Suprapubic skin (tissue), 4 donors: ENCODE measurements at regions not wholly inside any gene's neighbourhood (a gene's known extent, or its start where the extent isn't known, plus 50 kb on each side); places are given as distances from the start of the nearest gene placed in this dataset.

Source experiments
- EP300 ChIP-seq: sonication (generic); formaldehyde crosslinking; IDR thresholded peaks from one replicate; pipeline ENCODE4 v1.6.1; 2017; ENCODE audit warnings: antibody characterized with exemption
- POLR2A ChIP-seq, 2 donors: fragments of 450-650 bp; IDR thresholded peaks; one replicate each; pipeline ENCODE4 v1.6.1; 2017; ENCODE audit warnings: antibody characterized with exemption in 2 of 2, mild to moderate bottlenecking in 2 of 2, moderate library complexity in 2 of 2
- POLR2AphosphoS5 ChIP-seq, 3 donors: sonication (generic); formaldehyde crosslinking; IDR thresholded peaks; one replicate each; pipeline ENCODE4 v1.6.1; 2017; ENCODE audit warnings: antibody characterized with exemption in 3 of 3
- TF ChIP-seq, protein P1 (sequence below), 2 donors: fragments of 200-600 bp in 1 of 2; fragments of 450-650 bp in 1 of 2; sonication (generic) in 1 of 2; IDR thresholded peaks; one replicate each; pipeline ENCODE4 v1.5.1; 2016 to 2019; ENCODE audit warnings: antibody characterized with exemption in 2 of 2, mild to moderate bottlenecking in 1 of 2, moderate library complexity in 1 of 2

DNA sequence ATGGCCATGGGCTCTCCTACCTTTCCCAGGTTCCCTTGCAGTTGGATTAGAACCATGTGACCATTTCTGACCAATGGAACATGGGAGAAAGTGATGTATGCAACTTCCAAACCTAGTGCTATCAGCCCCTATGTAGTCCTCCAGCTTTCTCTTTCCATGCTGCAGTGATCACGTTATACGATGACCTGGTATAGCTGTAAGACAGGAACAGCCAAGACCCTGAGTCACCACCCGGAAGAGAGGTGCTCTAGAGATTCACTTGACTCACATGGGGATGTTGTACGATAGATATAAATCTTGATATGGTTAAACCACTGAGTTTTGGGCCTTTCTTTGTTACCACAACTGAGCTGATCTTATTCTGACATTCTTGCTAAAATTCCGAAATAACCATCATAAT lies 65.1 kb downstream of the NOG start:
- TF ChIP-seq, protein P1, sequence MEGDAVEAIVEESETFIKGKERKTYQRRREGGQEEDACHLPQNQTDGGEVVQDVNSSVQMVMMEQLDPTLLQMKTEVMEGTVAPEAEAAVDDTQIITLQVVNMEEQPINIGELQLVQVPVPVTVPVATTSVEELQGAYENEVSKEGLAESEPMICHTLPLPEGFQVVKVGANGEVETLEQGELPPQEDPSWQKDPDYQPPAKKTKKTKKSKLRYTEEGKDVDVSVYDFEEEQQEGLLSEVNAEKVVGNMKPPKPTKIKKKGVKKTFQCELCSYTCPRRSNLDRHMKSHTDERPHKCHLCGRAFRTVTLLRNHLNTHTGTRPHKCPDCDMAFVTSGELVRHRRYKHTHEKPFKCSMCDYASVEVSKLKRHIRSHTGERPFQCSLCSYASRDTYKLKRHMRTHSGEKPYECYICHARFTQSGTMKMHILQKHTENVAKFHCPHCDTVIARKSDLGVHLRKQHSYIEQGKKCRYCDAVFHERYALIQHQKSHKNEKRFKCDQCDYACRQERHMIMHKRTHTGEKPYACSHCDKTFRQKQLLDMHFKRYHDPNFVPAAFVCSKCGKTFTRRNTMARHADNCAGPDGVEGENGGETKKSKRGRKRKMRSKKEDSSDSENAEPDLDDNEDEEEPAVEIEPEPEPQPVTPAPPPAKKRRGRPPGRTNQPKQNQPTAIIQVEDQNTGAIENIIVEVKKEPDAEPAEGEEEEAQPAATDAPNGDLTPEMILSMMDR (IDR thresholded peaks at IDR 0.05) = no peak
- TF ChIP-seq POLR2AphosphoS5 (IDR thresholded peaks at IDR 0.05) = no peak
- TF ChIP-seq EP300 = no peak
- no peak for TF ChIP-seq POLR2A (IDR thresholded peaks at IDR 0.05)
